Thoracic aorta (tissue), 2 donors: ENCODE measurements at regions not wholly inside any gene's neighbourhood (a gene's known extent, or its start where the extent isn't known, plus 50 kb on each side); places are given as distances from the start of the nearest gene placed in this dataset.

Experiments used
- ATAC-seq: fragments of 150-250 bp; one replicate; pipeline ENCODE4 v1.8.0; 2017; ENCODE audit warnings: low read depth; ENCODE audit not compliant: insufficient number of reproducible peaks, low FRiP score
- DNase-seq: peaks from one replicate; pipeline ENCODE4 v3.0.0-alpha.2; 2020; ENCODE audit warnings: low spot score
- H3K27ac ChIP-seq, 2 donors: fragments of 200-600 bp; sonication (generic); 1 replicate in 1 of 2; 2 replicates in 1 of 2; pipeline ENCODE4 v1.5.1; 2016; ENCODE audit warnings: mild to moderate bottlenecking in 2 of 2, moderate library complexity in 2 of 2
- H3K27me3 ChIP-seq: fragments of 200-600 bp; sonication (generic); replicated peaks from 2 replicates; pipeline ENCODE4 v1.6.0; 2016; ENCODE audit warnings: mild to moderate bottlenecking; ENCODE audit not compliant: insufficient read depth
- H3K36me3 ChIP-seq: fragments of 200-600 bp; sonication (generic); one replicate; pipeline ENCODE4 v1.5.1; 2016
- H3K4me1 ChIP-seq, 2 donors: fragments of 200-600 bp; sonication (generic); 1 replicate in 1 of 2; 2 replicates in 1 of 2; pipeline versions ENCODE4 v1.5.1 to v1.6.0; 2016; ENCODE audit warnings: low read depth in 2 of 2, mild to moderate bottlenecking in 1 of 2; ENCODE audit not compliant: control insufficient read depth in 1 of 2
- H3K4me3 ChIP-seq: fragments of 200-600 bp; sonication (generic); 2 replicates; pipeline ENCODE4 v1.5.1; 2016; ENCODE audit warnings: mild to moderate bottlenecking
- H3K9me3 ChIP-seq: fragments of 200-600 bp; sonication (generic); 2 replicates; pipeline ENCODE4 v1.5.1; 2016
- TF ChIP-seq, protein P1 (sequence below): fragments of 200-600 bp; sonication (generic); IDR thresholded peaks from one replicate; pipeline ENCODE4 v1.5.1; 2019; ENCODE audit warnings: antibody characterized with exemption

DNA sequence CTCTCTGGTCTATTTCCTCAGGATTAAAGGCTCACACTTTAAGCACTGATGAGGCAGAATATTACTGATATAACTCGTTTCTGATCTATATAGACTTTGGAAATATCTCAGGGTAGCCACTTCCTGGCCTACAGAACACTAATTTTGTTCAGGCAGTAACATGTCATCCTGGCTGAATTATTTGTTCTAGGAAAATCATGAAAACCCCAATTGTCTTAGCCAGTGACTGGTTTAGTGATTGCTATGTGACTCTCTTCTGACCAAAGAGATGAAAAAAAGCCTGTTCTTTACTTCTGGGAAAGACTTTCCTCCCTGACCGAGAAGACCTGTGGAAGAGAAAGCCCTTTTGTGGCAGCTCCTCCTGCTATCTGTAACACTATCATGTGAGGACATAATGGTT lies 453.7 kb downstream of the SETD4 start:
- TF ChIP-seq, protein P1, sequence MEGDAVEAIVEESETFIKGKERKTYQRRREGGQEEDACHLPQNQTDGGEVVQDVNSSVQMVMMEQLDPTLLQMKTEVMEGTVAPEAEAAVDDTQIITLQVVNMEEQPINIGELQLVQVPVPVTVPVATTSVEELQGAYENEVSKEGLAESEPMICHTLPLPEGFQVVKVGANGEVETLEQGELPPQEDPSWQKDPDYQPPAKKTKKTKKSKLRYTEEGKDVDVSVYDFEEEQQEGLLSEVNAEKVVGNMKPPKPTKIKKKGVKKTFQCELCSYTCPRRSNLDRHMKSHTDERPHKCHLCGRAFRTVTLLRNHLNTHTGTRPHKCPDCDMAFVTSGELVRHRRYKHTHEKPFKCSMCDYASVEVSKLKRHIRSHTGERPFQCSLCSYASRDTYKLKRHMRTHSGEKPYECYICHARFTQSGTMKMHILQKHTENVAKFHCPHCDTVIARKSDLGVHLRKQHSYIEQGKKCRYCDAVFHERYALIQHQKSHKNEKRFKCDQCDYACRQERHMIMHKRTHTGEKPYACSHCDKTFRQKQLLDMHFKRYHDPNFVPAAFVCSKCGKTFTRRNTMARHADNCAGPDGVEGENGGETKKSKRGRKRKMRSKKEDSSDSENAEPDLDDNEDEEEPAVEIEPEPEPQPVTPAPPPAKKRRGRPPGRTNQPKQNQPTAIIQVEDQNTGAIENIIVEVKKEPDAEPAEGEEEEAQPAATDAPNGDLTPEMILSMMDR, result no peak
- ATAC-seq, result no peak
- Histone ChIP-seq H3K36me3 (no peaks in the 10 kb centered on the region), H3K4me3 (no peak overlapping the region), H3K9me3 (no peaks in the 10 kb centered on the region), H3K27ac (no peak overlapping the region), H3K27me3 (no peaks in the 10 kb centered on the region), H3K4me1 (no peaks in the 10 kb centered on the region)
- DNase-seq, result no peak

DNA sequence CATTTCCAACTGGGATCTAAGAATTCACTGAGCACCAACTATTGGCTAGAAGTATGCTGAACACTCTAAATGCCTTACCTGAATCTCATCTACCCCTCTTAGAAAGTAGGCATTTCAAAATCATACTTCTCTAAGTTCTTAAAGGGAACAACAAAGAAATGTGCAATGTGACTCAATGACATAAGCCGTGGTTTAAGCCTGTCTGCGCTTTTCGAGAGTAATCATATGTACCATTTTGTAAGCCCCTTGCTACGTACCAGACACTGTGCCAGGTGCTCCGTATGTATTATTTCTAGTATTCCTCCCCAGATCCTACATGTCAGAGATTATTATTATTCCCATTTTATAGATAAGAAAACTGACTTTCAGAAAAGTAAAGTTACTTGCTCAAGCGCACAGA lies 454.2 kb downstream of the SETD4 start:
- DNase-seq (no peak), ATAC-seq (no peak)
- Histone ChIP-seq H3K4me3 (no peak overlapping the region), H3K9me3 (no peaks in the 10 kb centered on the region), H3K27ac (no peak overlapping the region), H3K27me3 (no peaks in the 10 kb centered on the region), H3K4me1 (no peaks in the 10 kb centered on the region), H3K36me3 (no peaks in the 10 kb centered on the region)
- TF ChIP-seq, protein P1, result no peak

DNA sequence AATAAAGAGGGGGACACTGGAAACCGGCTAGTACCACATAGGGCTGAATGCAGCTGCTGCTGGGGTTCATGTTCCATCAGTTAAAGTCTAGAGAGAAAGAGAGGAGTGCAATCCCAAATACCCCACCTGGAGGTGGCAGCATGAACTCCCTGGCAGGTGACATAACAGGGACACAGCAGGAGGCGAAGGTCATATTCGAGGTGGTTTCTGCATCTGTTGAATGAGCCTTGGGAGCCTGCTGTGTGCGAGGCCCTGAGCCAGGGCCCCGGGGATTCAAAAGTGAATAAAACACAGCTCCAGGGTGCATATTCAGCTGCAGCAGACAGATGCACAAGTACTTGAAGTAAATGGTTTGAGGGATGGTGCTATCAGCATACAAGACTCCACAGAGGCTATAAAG lies 456.8 kb downstream of the SETD4 start:
- Histone ChIP-seq H3K27ac (no peak overlapping the region), H3K27me3 (no peaks in the 10 kb centered on the region), H3K4me1 (no peaks in the 10 kb centered on the region), H3K4me3 (no peak overlapping the region), H3K9me3 (no peaks in the 10 kb centered on the region), H3K36me3 (no peaks in the 10 kb centered on the region)
- TF ChIP-seq, protein P1, result no peak
- ATAC-seq (no peak), DNase-seq (no peak)

DNA sequence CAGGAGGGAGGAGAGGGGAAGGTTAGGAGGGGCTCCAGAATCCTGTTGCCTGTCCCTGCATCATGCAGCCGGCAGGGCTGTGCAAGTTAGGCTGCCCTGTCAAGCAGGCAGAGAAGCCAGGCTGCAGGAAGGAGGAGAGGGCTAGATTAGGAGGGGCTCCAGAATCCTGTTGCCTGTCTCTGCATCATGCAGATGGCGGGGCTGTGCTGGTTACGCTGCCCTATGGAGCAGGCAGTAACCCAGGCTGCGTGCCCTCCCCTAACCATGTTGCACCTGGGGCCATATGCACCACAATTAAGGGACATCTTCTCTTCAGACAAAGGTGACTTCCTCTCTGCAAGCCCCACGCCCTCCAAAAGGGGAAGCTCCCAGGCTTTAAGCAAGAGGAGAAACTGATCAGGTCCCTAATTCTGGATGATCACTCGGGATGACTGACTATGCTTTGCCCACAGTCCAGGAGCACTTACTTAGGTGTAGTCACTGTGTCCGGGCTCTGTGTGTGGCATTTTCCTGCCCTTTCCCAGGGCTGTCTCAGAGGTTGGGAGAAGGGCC lies 457.4 kb downstream of the SETD4 start:
- no peaks in the 10 kb centered on the region for H3K9me3 ChIP-seq
- H3K27ac ChIP-seq, result no peak overlapping the region
- no peaks in the 10 kb centered on the region for H3K27me3 ChIP-seq
- H3K4me3 ChIP-seq, result no peak overlapping the region
- TF ChIP-seq, protein P1, result no peak
- DNase-seq (no peak), ATAC-seq (no peak)
- no peaks in the 10 kb centered on the region for H3K4me1 ChIP-seq
- no peaks in the 10 kb centered on the region for H3K36me3 ChIP-seq

DNA sequence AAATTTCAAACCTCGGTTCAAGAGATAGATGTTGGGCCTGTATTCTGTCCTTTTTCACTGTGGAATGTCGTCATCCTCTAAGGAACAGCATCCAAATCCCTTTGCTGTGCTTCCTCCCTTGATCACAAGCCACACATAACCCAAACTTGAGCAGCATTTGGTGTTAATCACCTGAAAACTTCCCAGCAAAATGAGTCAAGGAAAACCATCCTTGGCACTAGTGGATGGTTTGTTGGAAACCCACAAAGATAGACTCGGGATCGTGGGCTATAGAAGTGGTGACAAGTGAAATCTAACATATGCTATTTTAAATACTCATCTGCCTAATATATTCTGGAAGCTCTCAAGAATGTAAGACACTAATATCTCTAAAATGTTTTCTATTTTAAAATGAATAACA lies 459.1 kb downstream of the SETD4 start:
- ATAC-seq, result no peak
- no peaks in the 10 kb centered on the region for H3K4me1 ChIP-seq
- no peak overlapping the region for H3K4me3 ChIP-seq
- TF ChIP-seq, protein P1, result no peak
- H3K27ac ChIP-seq, result no peak overlapping the region
- H3K27me3 ChIP-seq, result no peaks in the 10 kb centered on the region
- H3K36me3 ChIP-seq, result no peaks in the 10 kb centered on the region
- no peaks in the 10 kb centered on the region for H3K9me3 ChIP-seq
- no peak for DNase-seq
